Stimulated activated naive CD8-positive, alpha-beta T cell treated with anti-CD3 and anti-CD28 coated beads, Interleukin-15, amount 100 ng/mL, for 72 hours (primary cell): ENCODE measurements at regions not wholly inside any gene's neighbourhood (a gene's known extent, or its start where the extent isn't known, plus 50 kb on each side); places are given as distances from the start of the nearest gene placed in this dataset.
"Not testable (repeated sequence)": the region's sequence is repeated elsewhere in the genome, so short reads cannot be mapped to it uniquely, and the experiment has no call there.

Experiments
- ATAC-seq: fragments of 150-1000 bp; cut with Tn5 transposase; 2 replicates; pipeline ENCODE4 v1.10.0; 2021; ENCODE audit warnings: mild to moderate bottlenecking, moderate library complexity
- DNase-seq, 2 donors: peaks; one replicate each; pipeline ENCODE4 v3.0.0; 2021 to 2022
- H3K27ac Mint-ChIP-seq, 2 donors: one replicate each; pipeline ENCODE4 v1.8.0; 2022; ENCODE audit warnings: mild to moderate bottlenecking in 2 of 2, mixed read lengths in 2 of 2, moderate library complexity in 2 of 2
- H3K27me3 Mint-ChIP-seq: one replicate; pipeline ENCODE4 v1.8.0; 2022; ENCODE audit warnings: mixed read lengths
- H3K4me1 Mint-ChIP-seq: one replicate; pipeline ENCODE4 v1.8.0; 2022; ENCODE audit warnings: mild to moderate bottlenecking, mixed read lengths
- H3K4me3 Mint-ChIP-seq, 2 donors: one replicate each; pipeline ENCODE4 v1.8.0; 2022; ENCODE audit warnings: mild to moderate bottlenecking in 2 of 2, mixed read lengths in 2 of 2, moderate library complexity in 1 of 2
- H3K9me3 Mint-ChIP-seq, 2 donors: one replicate each; pipeline ENCODE4 v1.8.0; 2022; ENCODE audit warnings: mixed read lengths in 2 of 2

- DNase-seq (no peak), ATAC-seq (no peak)
- Mint-ChIP-seq H3K27me3 (no peaks in the 10 kb centered on the region), H3K4me1 (no peaks in the 10 kb centered on the region), H3K27ac (no peak overlapping the region), H3K4me3 (no peak overlapping the region), H3K9me3 (peaks cover 0 to 7% of the 10 kb centered on the region in 2 donors)
Measured at GRCh38 chr13:66195238-66195637, 1034.9 kb downstream of the PCDH9 start.

- H3K4me1 Mint-ChIP-seq = no peaks in the 10 kb centered on the region
- peaks cover 0 to 7% of the 10 kb centered on the region in 2 donors for H3K9me3 Mint-ChIP-seq
- no peaks in the 10 kb centered on the region for H3K27me3 Mint-ChIP-seq
- no peak overlapping the region for H3K4me3 Mint-ChIP-seq
- ATAC-seq = no peak
- H3K27ac Mint-ChIP-seq = no peak overlapping the region
- no peak for DNase-seq
Measured at GRCh38 chr13:66189986-66190385, 1040.2 kb downstream of the PCDH9 start.

- Mint-ChIP-seq H3K9me3 (no peaks in the 10 kb centered on the region), H3K4me1 (no peaks in the 10 kb centered on the region), H3K27ac (no peak overlapping the region), H3K4me3 (no peak overlapping the region), H3K27me3 (no peaks in the 10 kb centered on the region)
- no peak for ATAC-seq
- DNase-seq = no peak
Measured at GRCh38 chr13:66180836-66181235, 1049.3 kb downstream of the PCDH9 start.

- no peak overlapping the region for H3K27ac Mint-ChIP-seq
- no peak for ATAC-seq
- no peak for DNase-seq
- H3K4me1 Mint-ChIP-seq = no peaks in the 10 kb centered on the region
- H3K9me3 Mint-ChIP-seq = no peaks in the 10 kb centered on the region
- no peaks in the 10 kb centered on the region for H3K27me3 Mint-ChIP-seq
- no peak overlapping the region for H3K4me3 Mint-ChIP-seq
Measured at GRCh38 chr13:66171920-66172319, 1058.2 kb downstream of the PCDH9 start.

GRCh38 chr13:66162470-66162869, 1067.7 kb downstream of the PCDH9 start:
- no peak for ATAC-seq
- no peak for DNase-seq
- Mint-ChIP-seq H3K4me1 (no peaks in the 10 kb centered on the region), H3K4me3 (no peak overlapping the region), H3K27me3 (no peaks in the 10 kb centered on the region), H3K9me3 (no peaks in the 10 kb centered on the region), H3K27ac (no peak overlapping the region)

GRCh38 chr13:66159511-66159910, 1070.6 kb downstream of the PCDH9 start:
- ATAC-seq = no peak

GRCh38 chr13:66154976-66155375, 1075.2 kb downstream of the PCDH9 start:
- no peak overlapping the region for H3K4me3 Mint-ChIP-seq
- DNase-seq (no peak), ATAC-seq (no peak)
- H3K27me3 Mint-ChIP-seq = no peaks in the 10 kb centered on the region
- H3K27ac Mint-ChIP-seq = no peak overlapping the region
- no peaks in the 10 kb centered on the region for H3K9me3 Mint-ChIP-seq
- H3K4me1 Mint-ChIP-seq = no peaks in the 10 kb centered on the region

More at GRCh38 chr13:66159511-66159910, 1070.6 kb downstream of the PCDH9 start:
- no peaks in the 10 kb centered on the region for H3K4me1 Mint-ChIP-seq
- no peak overlapping the region for H3K4me3 Mint-ChIP-seq
- H3K27ac Mint-ChIP-seq = no peak overlapping the region
- no peaks in the 10 kb centered on the region for H3K27me3 Mint-ChIP-seq
- no peaks in the 10 kb centered on the region for H3K9me3 Mint-ChIP-seq
- DNase-seq = no peak

GRCh38 chr13:66154354-66154753, 1075.8 kb downstream of the PCDH9 start:
- DNase-seq (no peak), ATAC-seq (no peak)
- H3K27ac Mint-ChIP-seq = no peak overlapping the region
- no peak overlapping the region for H3K4me3 Mint-ChIP-seq
- no peaks in the 10 kb centered on the region for H3K4me1 Mint-ChIP-seq
- H3K9me3 Mint-ChIP-seq = no peaks in the 10 kb centered on the region
- no peaks in the 10 kb centered on the region for H3K27me3 Mint-ChIP-seq

- H3K4me3 Mint-ChIP-seq = no peak overlapping the region
- no peaks in the 10 kb centered on the region for H3K4me1 Mint-ChIP-seq
- no peak for ATAC-seq
- no peaks in the 10 kb centered on the region for H3K9me3 Mint-ChIP-seq
- no peaks in the 10 kb centered on the region for H3K27me3 Mint-ChIP-seq
- H3K27ac Mint-ChIP-seq = no peak overlapping the region
- DNase-seq = no peak
Measured at GRCh38 chr13:66152596-66152995, 1077.5 kb downstream of the PCDH9 start.

GRCh38 chr13:66144357-66144756, 1085.8 kb downstream of the PCDH9 start:
- not testable (repeated sequence) for H3K27me3 Mint-ChIP-seq, ATAC-seq, H3K4me1 Mint-ChIP-seq, DNase-seq, H3K4me3 Mint-ChIP-seq, H3K27ac Mint-ChIP-seq
- peaks cover 11 to 24% of the 10 kb centered on the region in 2 donors for H3K9me3 Mint-ChIP-seq

GRCh38 chr13:66139701-66140100, 1090.4 kb downstream of the PCDH9 start:
- Mint-ChIP-seq H3K27me3 (no peaks in the 10 kb centered on the region), H3K4me1 (no peaks in the 10 kb centered on the region), H3K27ac (no peak overlapping the region), H3K9me3 (peaks cover 0 to 16% of the 10 kb centered on the region in 2 donors), H3K4me3 (no peak overlapping the region)
- ATAC-seq = no peak
- no peak for DNase-seq

- Mint-ChIP-seq H3K27ac (no peak overlapping the region), H3K4me3 (no peak overlapping the region)
Measured at GRCh38 chr13:66139250-66139649, 1090.9 kb downstream of the PCDH9 start.

GRCh38 chr13:66138172-66138811, 1091.8 kb downstream of the PCDH9 start:
- H3K9me3 Mint-ChIP-seq = peaks cover 0 to 7% of the 10 kb centered on the region in 2 donors
- peak overlapping the region in 1 of 2 donors; percentile 21 for H3K4me3 Mint-ChIP-seq

More at GRCh38 chr13:66139250-66139649, 1090.9 kb downstream of the PCDH9 start:
- Mint-ChIP-seq H3K27me3 (no peaks in the 10 kb centered on the region), H3K4me1 (no peaks in the 10 kb centered on the region), H3K9me3 (peaks cover 0 to 16% of the 10 kb centered on the region in 2 donors)
- ATAC-seq = no peak
- no peak for DNase-seq

GRCh38 chr13:66137384-66137783, 1092.8 kb downstream of the PCDH9 start:
- ATAC-seq = no peak
- H3K27ac Mint-ChIP-seq = no peak overlapping the region

More at GRCh38 chr13:66138172-66138811, 1091.8 kb downstream of the PCDH9 start:
- ATAC-seq (peak; percentile 93), DNase-seq (no peak)
- H3K4me1 Mint-ChIP-seq = no peaks in the 10 kb centered on the region
- H3K27ac Mint-ChIP-seq = no peak overlapping the region
- no peaks in the 10 kb centered on the region for H3K27me3 Mint-ChIP-seq

GRCh38 chr13:66128692-66129269, 1101.4 kb downstream of the PCDH9 start:
- Mint-ChIP-seq H3K4me1 (peaks cover 7% of the 10 kb centered on the region), H3K27me3 (no peaks in the 10 kb centered on the region), H3K27ac (no peak overlapping the region), H3K4me3 (no peak overlapping the region), H3K9me3 (no peaks in the 10 kb centered on the region)
- ATAC-seq (peak; percentile 87), DNase-seq (no peak)

More at GRCh38 chr13:66137384-66137783, 1092.8 kb downstream of the PCDH9 start:
- Mint-ChIP-seq H3K27me3 (no peaks in the 10 kb centered on the region), H3K4me1 (no peaks in the 10 kb centered on the region), H3K9me3 (no peaks in the 10 kb centered on the region), H3K4me3 (no peak overlapping the region)
- no peak for DNase-seq

- no peak for ATAC-seq
- DNase-seq = no peak
- H3K27me3 Mint-ChIP-seq = no peaks in the 10 kb centered on the region
- H3K27ac Mint-ChIP-seq = no peak overlapping the region
- peaks cover 7% of the 10 kb centered on the region for H3K4me1 Mint-ChIP-seq
- no peaks in the 10 kb centered on the region for H3K9me3 Mint-ChIP-seq
- H3K4me3 Mint-ChIP-seq = no peak overlapping the region
Measured at GRCh38 chr13:66128201-66128600, 1101.9 kb downstream of the PCDH9 start.
